ENCODE measurements at regions not wholly inside any gene's neighbourhood (a gene's known extent, or its start where the extent isn't known, plus 50 kb on each side); places are given as distances from the start of the nearest gene placed in this dataset.

DNA sequence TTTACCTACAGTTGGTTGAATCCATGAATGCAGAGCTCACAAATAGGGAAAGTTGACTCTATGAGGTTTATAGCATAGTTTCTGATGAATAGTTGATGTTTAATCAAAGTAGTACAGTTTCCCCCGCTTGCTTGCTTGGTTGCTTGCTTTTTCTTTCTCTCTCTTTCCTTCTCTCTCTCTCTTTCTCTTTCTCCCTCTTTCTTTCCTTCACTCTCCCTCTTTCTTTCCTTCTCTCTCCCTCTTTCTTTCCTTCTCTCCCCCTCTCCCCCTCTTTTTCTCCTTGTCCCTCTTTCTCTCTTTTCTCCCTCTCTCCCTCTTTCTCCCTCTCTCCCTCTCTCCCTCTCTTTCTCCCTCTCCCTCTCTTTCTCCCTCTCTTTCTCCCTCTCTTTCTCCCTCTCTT lies 999.9 kb upstream of the CELF4 start:
- TF ChIP-seq HDGF (IDR thresholded peaks at IDR 0.05; ENCODE audit: borderline replicate concordance), result no peak
- no peak for TF ChIP-seq L3MBTL2 (conservative IDR thresholded peaks at IDR 0.05)
- TF ChIP-seq FOXA1 (IDR thresholded peaks at IDR 0.05), result no peak
- TF ChIP-seq SUZ12 (IDR thresholded peaks at IDR 0.05), result no peak
- no peak for TF ChIP-seq NFRKB (IDR thresholded peaks at IDR 0.05)
- TF ChIP-seq TARDBP (IDR thresholded peaks at IDR 0.05), result no peak
- TF ChIP-seq ELF4 (IDR thresholded peaks at IDR 0.05), result no peak
- TF ChIP-seq, protein P1, sequence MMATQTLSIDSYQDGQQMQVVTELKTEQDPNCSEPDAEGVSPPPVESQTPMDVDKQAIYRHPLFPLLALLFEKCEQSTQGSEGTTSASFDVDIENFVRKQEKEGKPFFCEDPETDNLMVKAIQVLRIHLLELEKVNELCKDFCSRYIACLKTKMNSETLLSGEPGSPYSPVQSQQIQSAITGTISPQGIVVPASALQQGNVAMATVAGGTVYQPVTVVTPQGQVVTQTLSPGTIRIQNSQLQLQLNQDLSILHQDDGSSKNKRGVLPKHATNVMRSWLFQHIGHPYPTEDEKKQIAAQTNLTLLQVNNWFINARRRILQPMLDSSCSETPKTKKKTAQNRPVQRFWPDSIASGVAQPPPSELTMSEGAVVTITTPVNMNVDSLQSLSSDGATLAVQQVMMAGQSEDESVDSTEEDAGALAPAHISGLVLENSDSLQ (IDR thresholded peaks at IDR 0.05), result no peak
- no peak for TF ChIP-seq CTBP1 (IDR thresholded peaks at IDR 0.05; ENCODE audit: borderline replicate concordance)
- no peak for TF ChIP-seq FOXK2 (IDR thresholded peaks at IDR 0.05)
- TF ChIP-seq SP1 (IDR thresholded peaks at IDR 0.05), result no peak
- no peak for TF ChIP-seq ARNT (IDR thresholded peaks at IDR 0.05)
- TF ChIP-seq FOXM1 (IDR thresholded peaks at IDR 0.05; ENCODE audit: borderline replicate concordance), result no peak

Data from HEK293T (cell line).